ENCODE measurements at regions not wholly inside any gene's neighbourhood (a gene's known extent, or its start where the extent isn't known, plus 50 kb on each side); places are given as distances from the start of the nearest gene placed in this dataset.

GRCh38 chr18:45202061-45202460 lies 413.2 kb upstream of the SLC14A2 start:
- TF ChIP-seq CTCF (IDR thresholded peaks at IDR 0.05) (no peak), POLR2A (IDR thresholded peaks at IDR 0.05) (no peak), POLR2AphosphoS5 (IDR thresholded peaks at IDR 0.05) (no peak)
